SK-N-SH (cell line): ENCODE measurements at regions not wholly inside any gene's neighbourhood (a gene's known extent, or its start where the extent isn't known, plus 50 kb on each side); places are given as distances from the start of the nearest gene placed in this dataset.

Experiments used
- CTCF ChIA-PET: fragments of 300-600, 350-600 bp; formaldehyde crosslinking; extraction: SDS; loops from one replicate; lab custom pipeline; 2021; lab: Yijun Ruan, JAX
- POLR2A ChIA-PET: fragments of 350-600 bp; sonication (Branson Sonifier 250); formaldehyde crosslinking; extraction: SDS; loops from one replicate; lab custom pipeline; 2020; ENCODE audit warnings: antibody characterized with exemption, inconsistent platforms; lab: Yijun Ruan, JAX
- DNase-seq: peaks from one replicate; pipeline ENCODE4 v3.0.0; 2012
- H2AFZ ChIP-seq: fragments of 200-600 bp; sonication (generic); 2 replicates; pipeline ENCODE4 v1.8.1; 2016; ENCODE audit warnings: antibody characterized with exemption, mild to moderate bottlenecking, low read depth
- H3F3A ChIP-seq: fragments of 200-600 bp; sonication (generic); replicated peaks from 2 replicates; pipeline ENCODE3; 2016; ENCODE audit warnings: antibody characterized with exemption, mild to moderate bottlenecking; ENCODE audit not compliant: insufficient read depth
- H3K27ac ChIP-seq, 2 experiments: fragments of 200-500 bp in 1 of 2; fragments of 200-600 bp in 1 of 2; sonication (Bioruptor generic) in 1 of 2; sonication (generic), shearing (Covaris generic) in 1 of 2; 2 replicates each; pipeline versions ENCODE4 v1.5.1 to v1.6.1; 2014 to 2016; ENCODE audit warnings: low read depth in 2 of 2, inconsistent platforms in 1 of 2, low read length in 1 of 2, mild to moderate bottlenecking in 1 of 2, mixed read lengths in 1 of 2
- H3K27me3 ChIP-seq: fragments of 200-600 bp; sonication (generic), shearing (Covaris generic); 2 replicates; pipeline ENCODE4 v1.6.1; 2016; ENCODE audit warnings: mixed run types; ENCODE audit not compliant: insufficient read depth
- H3K36me3 ChIP-seq, 2 experiments: fragments of 200-500 bp in 1 of 2; fragments of 200-600 bp in 1 of 2; sonication (Bioruptor generic) in 1 of 2; sonication (generic) in 1 of 2; replicated peaks in 1 of 2; 2 replicates each; pipeline versions ENCODE3 to v1.5.1; 2014 to 2016; ENCODE audit warnings: low read length in 1 of 2, mild to moderate bottlenecking in 1 of 2; ENCODE audit not compliant: insufficient read depth in 2 of 2, control insufficient read depth in 1 of 2
- H3K4me1 ChIP-seq, 2 experiments: fragments of 200-500 bp in 1 of 2; fragments of 200-600 bp in 1 of 2; sonication (Bioruptor generic) in 1 of 2; sonication (generic), shearing (Covaris generic) in 1 of 2; 2 replicates each; pipeline versions ENCODE4 v1.5.1 to v1.6.1; 2014 to 2016; ENCODE audit warnings: low read depth in 1 of 2, low read length in 1 of 2, mixed run types in 1 of 2; ENCODE audit not compliant: insufficient read depth in 2 of 2, control insufficient read depth in 1 of 2
- H3K4me2 ChIP-seq: fragments of 200-600 bp; sonication (generic), shearing (Covaris generic); 2 replicates; pipeline ENCODE4 v1.6.1; 2017; ENCODE audit warnings: mixed run types
- H3K4me3 ChIP-seq, 2 experiments: fragments of 200-500 bp in 1 of 2; fragments of 200-600 bp in 1 of 2; sonication (Bioruptor generic) in 1 of 2; sonication (generic), shearing (Covaris generic) in 1 of 2; 2 replicates each; pipeline versions ENCODE4 v1.5.1 to v1.8.1; 2014 to 2016; ENCODE audit warnings: low read depth in 2 of 2, inconsistent platforms in 1 of 2, low read length in 1 of 2, mild to moderate bottlenecking in 1 of 2, mixed read lengths in 1 of 2, moderate library complexity in 1 of 2
- H3K79me2 ChIP-seq: fragments of 200-600 bp; sonication (generic); 2 replicates; pipeline ENCODE4 v1.8.1; 2017; ENCODE audit warnings: mild to moderate bottlenecking; ENCODE audit not compliant: insufficient read depth
- H3K9ac ChIP-seq: fragments of 200-600 bp; sonication (generic); 2 replicates; pipeline ENCODE4 v1.6.1; 2017; ENCODE audit warnings: mixed run types
- H3K9me2 ChIP-seq: fragments of 200-600 bp; sonication (generic); 2 replicates; pipeline ENCODE4 v1.6.1; 2017; ENCODE audit warnings: mixed run types
- H3K9me3 ChIP-seq: fragments of 200-600 bp; sonication (generic); 2 replicates; pipeline ENCODE4 v1.6.1; 2017; ENCODE audit warnings: mixed run types, mild to moderate bottlenecking, moderate library complexity
- H4K20me1 ChIP-seq: fragments of 200-600 bp; sonication (generic); 2 replicates; pipeline ENCODE4 v1.6.1; 2017; ENCODE audit warnings: mild to moderate bottlenecking, mixed run types; ENCODE audit not compliant: insufficient read depth
- CHD2 ChIP-seq: fragments of 150-350 bp; IDR thresholded peaks from 2 replicates; pipeline ENCODE4 v1.6.1; 2018; ENCODE audit warnings: low read length; ENCODE audit not compliant: partially characterized antibody
- CTCF ChIP-seq: fragments of 200-600 bp; sonication (generic); IDR thresholded peaks from 2 replicates; pipeline ENCODE4 v1.6.1; 2017; ENCODE audit warnings: antibody characterized with exemption, mild to moderate bottlenecking, moderate library complexity
- EZH2phosphoT487 ChIP-seq: fragments of 200-600 bp; sonication (generic); IDR thresholded peaks from 2 replicates; pipeline ENCODE4 v1.6.1; 2017; ENCODE audit warnings: low read depth, mixed run types, mild to moderate bottlenecking, antibody characterized with exemption, moderate library complexity, borderline replicate concordance
- FOSL2 ChIP-seq: IDR thresholded peaks from 2 replicates; pipeline ENCODE4 v1.4.0; 2012; ENCODE audit warnings: low read depth, mild to moderate bottlenecking, moderate library complexity, borderline replicate concordance
- FOXJ3 ChIP-seq: sonication (generic); formaldehyde crosslinking; IDR thresholded peaks from 2 replicates; pipeline ENCODE4 v1.5.1; 2020; ENCODE audit warnings: mild to moderate bottlenecking, missing genetic modification reagents
- GABPA ChIP-seq: IDR thresholded peaks from 2 replicates; pipeline ENCODE4 v1.4.0; 2012; ENCODE audit warnings: low read depth, mild to moderate bottlenecking
- GATA2 ChIP-seq: sonication (generic); formaldehyde crosslinking; IDR thresholded peaks from 2 replicates; pipeline ENCODE4 v1.5.0; 2020; ENCODE audit warnings: mild to moderate bottlenecking, missing genetic modification reagents
- MEF2A ChIP-seq: IDR thresholded peaks from 2 replicates; pipeline ENCODE4 v1.4.0; 2012; ENCODE audit warnings: low read depth, borderline replicate concordance
- NFIC ChIP-seq: IDR thresholded peaks from 2 replicates; pipeline ENCODE4 v1.4.0; 2012; ENCODE audit warnings: borderline replicate concordance
- RCOR1 ChIP-seq: fragments of 150-350 bp; IDR thresholded peaks from 2 replicates; pipeline ENCODE4 v1.6.1; 2017; ENCODE audit warnings: antibody characterized with exemption, low read length
- REST ChIP-seq: IDR thresholded peaks from 2 replicates; pipeline ENCODE4 v1.6.1; 2012; ENCODE audit warnings: mild to moderate bottlenecking, low read depth, low read length, moderate library complexity
- RFX5 ChIP-seq: IDR thresholded peaks from 2 replicates; pipeline ENCODE4 v1.6.1; 2012; ENCODE audit warnings: mild to moderate bottlenecking, improper control_type of control experiment, low read length
- TAF1 ChIP-seq: IDR thresholded peaks from 2 replicates; pipeline ENCODE4 v1.6.1; 2012; ENCODE audit warnings: low read depth, mild to moderate bottlenecking, low read length, moderate library complexity, borderline replicate concordance
- TCF12 ChIP-seq: IDR thresholded peaks from 2 replicates; pipeline ENCODE4 v1.4.0; 2012
- USF2 ChIP-seq: fragments of 150-350 bp; IDR thresholded peaks from 2 replicates; pipeline ENCODE4 v1.6.1; 2017; ENCODE audit warnings: antibody characterized with exemption, low read length, low read depth, borderline replicate concordance
- YY1 ChIP-seq: IDR thresholded peaks from 2 replicates; pipeline ENCODE4 v1.4.0; 2012; ENCODE audit warnings: low read depth, mild to moderate bottlenecking
- ZBTB33 ChIP-seq: IDR thresholded peaks from 2 replicates; pipeline ENCODE4 v1.4.0; 2012; ENCODE audit warnings: low read depth, borderline replicate concordance
- WGBS: methylation state at CpG from one replicate; pipeline ENCODE4 v1.1.6; 2017; ENCODE audit warnings: low lambda C conversion rate; 5-methylcytosine and 5-hydroxymethylcytosine counted together

DNA sequence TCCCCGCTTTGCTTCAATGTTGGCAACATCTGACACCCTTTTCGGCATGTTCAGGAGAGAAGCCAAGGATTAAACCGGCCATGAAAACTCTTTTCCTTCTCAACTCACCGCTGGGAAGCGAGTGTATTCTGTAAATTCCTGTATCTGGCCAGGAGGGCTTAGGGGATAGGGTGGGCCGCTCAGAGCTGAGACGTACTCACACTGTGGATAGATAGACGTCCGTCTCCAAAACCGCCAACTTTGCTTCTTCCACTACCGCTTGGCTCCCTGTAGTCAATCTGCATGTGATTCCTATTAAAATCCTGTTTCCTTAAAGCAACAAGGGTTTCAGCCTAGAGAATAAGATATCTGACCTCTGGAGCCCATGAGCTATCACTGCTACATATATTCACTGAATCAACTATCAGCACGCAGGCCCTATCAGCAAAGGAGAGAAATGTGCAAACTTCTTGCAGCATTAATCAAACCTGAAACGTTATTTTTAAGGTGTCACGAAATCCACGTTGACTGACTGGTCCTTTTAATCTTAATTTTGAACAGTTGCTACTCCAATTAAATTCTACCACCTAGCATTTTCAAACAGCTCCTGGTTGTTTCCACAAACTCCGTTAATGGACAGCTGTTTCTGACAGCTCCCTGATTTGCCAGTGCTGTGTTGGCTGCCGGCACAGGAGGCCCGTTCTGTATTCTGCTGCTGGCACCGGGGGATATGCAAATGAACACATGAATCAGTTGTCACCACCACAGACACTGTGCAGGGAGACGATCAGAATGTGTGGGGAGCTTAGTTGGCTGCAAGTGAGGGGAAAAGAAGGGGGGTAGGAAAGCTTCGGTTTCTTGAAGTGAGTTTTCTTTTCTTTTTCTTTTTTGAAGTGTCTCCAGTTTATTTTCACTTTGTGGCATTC is 438.9 kb upstream of the ARRDC4 start:
- no peaks in the 10 kb centered on the region for H4K20me1 ChIP-seq
- WGBS = 16% methylated on average over 21 of the region's 21 CpGs
- CTCF ChIA-PET = no interaction called here
- no peaks in the 10 kb centered on the region for H3K4me1 ChIP-seq
- H3K9ac ChIP-seq = no peak overlapping the region
- H3K36me3 ChIP-seq = no peaks in the 10 kb centered on the region
- POLR2A ChIA-PET = no interaction called here
- DNase-seq = no peak
- no peaks in the 10 kb centered on the region for H3K27me3 ChIP-seq
- H3K79me2 ChIP-seq = no peaks in the 10 kb centered on the region
- H3K4me3 ChIP-seq = peak overlapping the region in 1 of 2 experiments; percentile 26; a peak in 2 of 4 replicates
- no peaks in the 10 kb centered on the region for H3F3A ChIP-seq
- no peak for TF ChIP-seq GABPA
- no peak for TF ChIP-seq NFIC
- TF ChIP-seq ZBTB33 = no peak
- no peak for TF ChIP-seq FOSL2
- TF ChIP-seq TCF12 = no peak
- no peak for TF ChIP-seq CHD2
- TF ChIP-seq CTCF = no peak
- no peak for TF ChIP-seq RCOR1
- no peak for TF ChIP-seq MEF2A
- no peak for TF ChIP-seq FOXJ3
- no peak for TF ChIP-seq GATA2 (CRISPR knock-in tag)
- TF ChIP-seq USF2 = no peak
- no peak for TF ChIP-seq EZH2phosphoT487
- TF ChIP-seq REST = no peak
- TF ChIP-seq RFX5 = no peak
- TF ChIP-seq YY1 = no peak
- TF ChIP-seq TAF1 = no peak
- no peak overlapping the region for H2AFZ ChIP-seq
- H3K27ac ChIP-seq = no peak overlapping the region
- no peaks in the 10 kb centered on the region for H3K9me3 ChIP-seq
- no peaks in the 10 kb centered on the region for H3K9me2 ChIP-seq
- no peak overlapping the region; the same call in 1 of the 2 replicates for H3K4me2 ChIP-seq
